Erythroblast (primary cell): ENCODE measurements at regions not wholly inside any gene's neighbourhood (a gene's known extent, or its start where the extent isn't known, plus 50 kb on each side); places are given as distances from the start of the nearest gene placed in this dataset.
"Not testable (repeated sequence)": the region's sequence is repeated elsewhere in the genome, so short reads cannot be mapped to it uniquely, and the experiment has no call there.

Experiments used
- GATA1 ChIP-seq: IDR thresholded peaks from 2 replicates; pipeline ENCODE4 v1.6.1; 2011; ENCODE audit warnings: low read depth, mild to moderate bottlenecking, control low read depth, low read length, moderate library complexity
- POLR2A ChIP-seq: IDR thresholded peaks from 2 replicates; pipeline ENCODE4 v1.6.1; 2011; ENCODE audit warnings: mild to moderate bottlenecking, low read length

- TF ChIP-seq POLR2A, GATA1: not testable (repeated sequence)
Observed at GRCh38 chr11:23652336-23652735, 792.1 kb upstream of the CCDC179 start.
